GM23338 (cell line): ENCODE measurements at regions not wholly inside any gene's neighbourhood (a gene's known extent, or its start where the extent isn't known, plus 50 kb on each side); places are given as distances from the start of the nearest gene placed in this dataset.

ENCODE experiments used
- ATAC-seq: fragments of 200-7000 bp; cut with Tn5 transposase; 3 replicates; pipeline ENCODE4 v1.9.1; 2020
- DNase-seq: peaks from one replicate; pipeline ENCODE4 v3.0.0-alpha.2; 2015; ENCODE audit warnings: low spot score
- H2AFZ ChIP-seq: fragments of 200-600 bp; sonication (generic); 2 replicates; pipeline ENCODE4 v1.8.0; 2016; ENCODE audit warnings: antibody characterized with exemption, mild to moderate bottlenecking, moderate library complexity
- H3F3A ChIP-seq: fragments of 200-600 bp; sonication (generic); replicated peaks from 2 replicates; pipeline ENCODE4 v1.8.0; 2017; ENCODE audit warnings: antibody characterized with exemption, mixed run types, low read depth
- H3K27ac ChIP-seq: fragments of 200-600 bp; sonication (generic); 2 replicates; pipeline ENCODE4 v1.6.1; 2016; ENCODE audit warnings: low read depth
- H3K27me3 ChIP-seq: fragments of 200-600 bp; sonication (generic); 2 replicates; pipeline ENCODE4 v1.8.0; 2016; ENCODE audit warnings: mild to moderate bottlenecking, mixed run types, moderate library complexity; ENCODE audit not compliant: insufficient read depth
- H3K36me3 ChIP-seq: fragments of 200-600 bp; sonication (generic); 2 replicates; pipeline ENCODE4 v1.8.0; 2016; ENCODE audit warnings: mild to moderate bottlenecking; ENCODE audit not compliant: insufficient read depth
- H3K4me1 ChIP-seq: fragments of 200-600 bp; sonication (generic); 2 replicates; pipeline ENCODE4 v1.8.0; 2016; ENCODE audit warnings: mild to moderate bottlenecking, moderate library complexity; ENCODE audit not compliant: insufficient read depth
- H3K4me2 ChIP-seq: fragments of 200-600 bp; sonication (generic); 2 replicates; pipeline ENCODE4 v1.7.1; 2017; ENCODE audit warnings: mixed run types
- H3K4me3 ChIP-seq: fragments of 200-600 bp; sonication (generic); 2 replicates; pipeline ENCODE4 v1.6.1; 2016; ENCODE audit warnings: mixed run types
- H3K79me2 ChIP-seq: fragments of 200-600 bp; sonication (generic); replicated peaks from 2 replicates; pipeline ENCODE4 v1.8.0; 2017; ENCODE audit warnings: mild to moderate bottlenecking; ENCODE audit not compliant: insufficient read depth
- H3K9me2 ChIP-seq: fragments of 200-600 bp; sonication (generic); 2 replicates; pipeline ENCODE4 v1.8.0; 2017; ENCODE audit not compliant: insufficient read depth
- H4K20me1 ChIP-seq: fragments of 200-600 bp; sonication (generic); replicated peaks from 2 replicates; pipeline ENCODE4 v1.8.0; 2017; ENCODE audit warnings: mild to moderate bottlenecking; ENCODE audit not compliant: insufficient read depth
- H3K27ac Mint-ChIP-seq: 2 replicates; pipeline ENCODE4 v1.8.0; 2020; ENCODE audit warnings: inconsistent platforms, mild to moderate bottlenecking, moderate library complexity, mixed read lengths
- H3K27me3 Mint-ChIP-seq: 3 replicates; pipeline ENCODE4 v1.8.0; 2022; ENCODE audit warnings: low read depth, mild to moderate bottlenecking, moderate library complexity, mixed read lengths, inconsistent platforms; ENCODE audit not compliant: insufficient read depth, poor library complexity
- H3K36me3 Mint-ChIP-seq: 3 replicates; pipeline ENCODE4 v1.8.0; 2021; ENCODE audit warnings: low read depth, mild to moderate bottlenecking, inconsistent platforms, moderate library complexity, mixed read lengths
- H3K4me1 Mint-ChIP-seq: 3 replicates; pipeline ENCODE4 v1.8.0; 2020; ENCODE audit warnings: mild to moderate bottlenecking, inconsistent platforms, mixed read lengths
- H3K4me3 Mint-ChIP-seq: 3 replicates; pipeline ENCODE4 v1.8.0; 2021; ENCODE audit warnings: moderate library complexity, mild to moderate bottlenecking, inconsistent platforms, mixed read lengths
- H3K9me3 Mint-ChIP-seq: 3 replicates; pipeline ENCODE4 v1.8.0; 2020; ENCODE audit warnings: moderate library complexity, mild to moderate bottlenecking, inconsistent platforms, mixed read lengths
- CREB1 ChIP-seq: fragments of 250-450 bp; sonication (Bioruptor Pico); IDR thresholded peaks from 2 replicates; pipeline ENCODE4 v1.5.0; 2020; ENCODE audit warnings: low read depth, mild to moderate bottlenecking, moderate library complexity
- CTCF ChIP-seq, 2 experiments: fragments of 200-600 bp in 1 of 2; sonication (generic) in 1 of 2; conservative IDR thresholded peaks; 2 replicates each; pipeline versions ENCODE4 v1.5.1 to v1.6.1; 2016 to 2017; ENCODE audit warnings: antibody characterized with exemption in 2 of 2, low read depth in 2 of 2, mild to moderate bottlenecking in 2 of 2, moderate library complexity in 1 of 2
- EZH2 ChIP-seq: fragments of 200-600 bp; sonication (generic); IDR thresholded peaks from one replicate; pipeline ENCODE4 v1.8.0; 2017; ENCODE audit warnings: antibody characterized with exemption, mild to moderate bottlenecking, low read depth; ENCODE audit not compliant: unreplicated experiment
- EZH2phosphoT487 ChIP-seq: fragments of 200-600 bp; sonication (generic); IDR thresholded peaks from one replicate; pipeline ENCODE4 v1.8.1; 2018; ENCODE audit warnings: antibody characterized with exemption; ENCODE audit not compliant: unreplicated experiment
- JUNB ChIP-seq: IDR thresholded peaks from one replicate; pipeline ENCODE4 v1.6.1; 2016; ENCODE audit warnings: antibody characterized with exemption; ENCODE audit not compliant: unreplicated experiment
- NANOG ChIP-seq: IDR thresholded peaks from 2 replicates; pipeline ENCODE4 v1.6.1; 2016; ENCODE audit warnings: antibody characterized with exemption, borderline replicate concordance
- POLR2AphosphoS5 ChIP-seq: IDR thresholded peaks from 2 replicates; pipeline ENCODE4 v1.6.1; 2016; ENCODE audit warnings: antibody characterized with exemption, low read depth
- STAT1 ChIP-seq: IDR thresholded peaks from one replicate; pipeline ENCODE4 v1.6.1; 2016; ENCODE audit warnings: antibody characterized with exemption; ENCODE audit not compliant: unreplicated experiment
- ZNF114 ChIP-seq: fragments of 250-450 bp; sonication (Bioruptor Pico); IDR thresholded peaks from 2 replicates; pipeline ENCODE4 v1.5.0; 2020; ENCODE audit warnings: mild to moderate bottlenecking, moderate library complexity
- ZNF331 ChIP-seq: fragments of 250-450 bp; sonication (Bioruptor Pico); IDR thresholded peaks from 2 replicates; pipeline ENCODE4 v1.5.0; 2020; ENCODE audit warnings: low read depth, mild to moderate bottlenecking, moderate library complexity
- TF ChIP-seq, protein P1 (sequence below): fragments of 250-450 bp; sonication (Bioruptor Pico); IDR thresholded peaks from 2 replicates; pipeline ENCODE4 v1.5.0; 2020; ENCODE audit warnings: mild to moderate bottlenecking, moderate library complexity
- TF ChIP-seq, protein P2 (sequence below): IDR thresholded peaks from one replicate; pipeline ENCODE4 v1.6.1; 2018; ENCODE audit warnings: antibody characterized with exemption; ENCODE audit not compliant: unreplicated experiment
- TF ChIP-seq, protein P3 (sequence below): IDR thresholded peaks from 2 replicates; pipeline ENCODE4 v1.6.1; 2016; ENCODE audit warnings: antibody characterized with exemption

- peaks cover 26% of the 10 kb centered on the region for H3K4me1 Mint-ChIP-seq
- H3K4me3 Mint-ChIP-seq: no peak overlapping the region
- peaks cover 18% of the 10 kb centered on the region for H3K9me3 Mint-ChIP-seq
- Histone ChIP-seq H3K9me2 (no peaks in the 10 kb centered on the region), H3K4me3 (no peak overlapping the region), H3K79me2 (no peaks in the 10 kb centered on the region), H3K4me2 (no peak overlapping the region), H3K4me1 (peaks cover 23% of the 10 kb centered on the region), H3K36me3 (no peaks in the 10 kb centered on the region), H3K27me3 (no peaks in the 10 kb centered on the region), H4K20me1 (no peaks in the 10 kb centered on the region), H2AFZ (no peak overlapping the region), H3K27ac (no peak overlapping the region), H3F3A (0 out of 2 replicates have a peak, but pooled peaks cover 2% of the 10 kb centered on the region)
- ATAC-seq: no peak
- peaks cover 8% of the 10 kb centered on the region for H3K27me3 Mint-ChIP-seq
- peaks cover 12% of the 10 kb centered on the region for H3K36me3 Mint-ChIP-seq
- no peak overlapping the region for H3K27ac Mint-ChIP-seq
- no peak for DNase-seq
- no peak for TF ChIP-seq STAT1
- TF ChIP-seq CTCF (conservative IDR thresholded peaks at IDR 0.05; ENCODE audit: low read depth in 2 of 2): no peak
- TF ChIP-seq, protein P1, sequence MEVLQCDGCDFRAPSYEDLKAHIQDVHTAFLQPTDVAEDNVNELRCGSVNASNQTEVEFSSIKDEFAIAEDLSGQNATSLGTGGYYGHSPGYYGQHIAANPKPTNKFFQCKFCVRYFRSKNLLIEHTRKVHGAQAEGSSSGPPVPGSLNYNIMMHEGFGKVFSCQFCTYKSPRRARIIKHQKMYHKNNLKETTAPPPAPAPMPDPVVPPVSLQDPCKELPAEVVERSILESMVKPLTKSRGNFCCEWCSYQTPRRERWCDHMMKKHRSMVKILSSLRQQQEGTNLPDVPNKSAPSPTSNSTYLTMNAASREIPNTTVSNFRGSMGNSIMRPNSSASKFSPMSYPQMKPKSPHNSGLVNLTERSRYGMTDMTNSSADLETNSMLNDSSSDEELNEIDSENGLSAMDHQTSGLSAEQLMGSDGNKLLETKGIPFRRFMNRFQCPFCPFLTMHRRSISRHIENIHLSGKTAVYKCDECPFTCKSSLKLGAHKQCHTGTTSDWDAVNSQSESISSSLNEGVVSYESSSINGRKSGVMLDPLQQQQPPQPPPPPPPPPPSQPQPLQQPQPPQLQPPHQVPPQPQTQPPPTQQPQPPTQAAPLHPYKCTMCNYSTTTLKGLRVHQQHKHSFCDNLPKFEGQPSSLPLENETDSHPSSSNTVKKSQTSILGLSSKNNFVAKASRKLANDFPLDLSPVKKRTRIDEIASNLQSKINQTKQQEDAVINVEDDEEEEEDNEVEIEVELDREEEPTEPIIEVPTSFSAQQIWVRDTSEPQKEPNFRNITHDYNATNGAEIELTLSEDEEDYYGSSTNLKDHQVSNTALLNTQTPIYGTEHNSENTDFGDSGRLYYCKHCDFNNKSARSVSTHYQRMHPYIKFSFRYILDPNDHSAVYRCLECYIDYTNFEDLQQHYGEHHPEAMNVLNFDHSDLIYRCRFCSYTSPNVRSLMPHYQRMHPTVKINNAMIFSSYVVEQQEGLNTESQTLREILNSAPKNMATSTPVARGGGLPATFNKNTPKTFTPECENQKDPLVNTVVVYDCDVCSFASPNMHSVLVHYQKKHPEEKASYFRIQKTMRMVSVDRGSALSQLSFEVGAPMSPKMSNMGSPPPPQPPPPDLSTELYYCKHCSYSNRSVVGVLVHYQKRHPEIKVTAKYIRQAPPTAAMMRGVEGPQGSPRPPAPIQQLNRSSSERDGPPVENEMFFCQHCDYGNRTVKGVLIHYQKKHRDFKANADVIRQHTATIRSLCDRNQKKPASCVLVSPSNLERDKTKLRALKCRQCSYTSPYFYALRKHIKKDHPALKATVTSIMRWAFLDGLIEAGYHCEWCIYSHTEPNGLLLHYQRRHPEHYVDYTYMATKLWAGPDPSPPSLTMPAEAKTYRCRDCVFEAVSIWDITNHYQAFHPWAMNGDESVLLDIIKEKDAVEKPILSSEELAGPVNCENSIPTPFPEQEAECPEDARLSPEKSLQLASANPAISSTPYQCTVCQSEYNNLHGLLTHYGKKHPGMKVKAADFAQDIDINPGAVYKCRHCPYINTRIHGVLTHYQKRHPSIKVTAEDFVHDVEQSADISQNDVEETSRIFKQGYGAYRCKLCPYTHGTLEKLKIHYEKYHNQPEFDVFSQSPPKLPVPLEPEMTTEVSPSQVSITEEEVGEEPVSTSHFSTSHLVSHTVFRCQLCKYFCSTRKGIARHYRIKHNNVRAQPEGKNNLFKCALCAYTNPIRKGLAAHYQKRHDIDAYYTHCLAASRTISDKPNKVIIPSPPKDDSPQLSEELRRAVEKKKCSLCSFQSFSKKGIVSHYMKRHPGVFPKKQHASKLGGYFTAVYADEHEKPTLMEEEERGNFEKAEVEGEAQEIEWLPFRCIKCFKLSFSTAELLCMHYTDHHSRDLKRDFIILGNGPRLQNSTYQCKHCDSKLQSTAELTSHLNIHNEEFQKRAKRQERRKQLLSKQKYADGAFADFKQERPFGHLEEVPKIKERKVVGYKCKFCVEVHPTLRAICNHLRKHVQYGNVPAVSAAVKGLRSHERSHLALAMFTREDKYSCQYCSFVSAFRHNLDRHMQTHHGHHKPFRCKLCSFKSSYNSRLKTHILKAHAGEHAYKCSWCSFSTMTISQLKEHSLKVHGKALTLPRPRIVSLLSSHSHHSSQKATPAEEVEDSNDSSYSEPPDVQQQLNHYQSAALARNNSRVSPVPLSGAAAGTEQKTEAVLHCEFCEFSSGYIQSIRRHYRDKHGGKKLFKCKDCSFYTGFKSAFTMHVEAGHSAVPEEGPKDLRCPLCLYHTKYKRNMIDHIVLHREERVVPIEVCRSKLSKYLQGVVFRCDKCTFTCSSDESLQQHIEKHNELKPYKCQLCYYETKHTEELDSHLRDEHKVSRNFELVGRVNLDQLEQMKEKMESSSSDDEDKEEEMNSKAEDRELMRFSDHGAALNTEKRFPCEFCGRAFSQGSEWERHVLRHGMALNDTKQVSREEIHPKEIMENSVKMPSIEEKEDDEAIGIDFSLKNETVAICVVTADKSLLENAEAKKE (CRISPR knock-in tag): no peak
- TF ChIP-seq POLR2AphosphoS5: no peak
- TF ChIP-seq JUNB: no peak
- TF ChIP-seq, protein P2, sequence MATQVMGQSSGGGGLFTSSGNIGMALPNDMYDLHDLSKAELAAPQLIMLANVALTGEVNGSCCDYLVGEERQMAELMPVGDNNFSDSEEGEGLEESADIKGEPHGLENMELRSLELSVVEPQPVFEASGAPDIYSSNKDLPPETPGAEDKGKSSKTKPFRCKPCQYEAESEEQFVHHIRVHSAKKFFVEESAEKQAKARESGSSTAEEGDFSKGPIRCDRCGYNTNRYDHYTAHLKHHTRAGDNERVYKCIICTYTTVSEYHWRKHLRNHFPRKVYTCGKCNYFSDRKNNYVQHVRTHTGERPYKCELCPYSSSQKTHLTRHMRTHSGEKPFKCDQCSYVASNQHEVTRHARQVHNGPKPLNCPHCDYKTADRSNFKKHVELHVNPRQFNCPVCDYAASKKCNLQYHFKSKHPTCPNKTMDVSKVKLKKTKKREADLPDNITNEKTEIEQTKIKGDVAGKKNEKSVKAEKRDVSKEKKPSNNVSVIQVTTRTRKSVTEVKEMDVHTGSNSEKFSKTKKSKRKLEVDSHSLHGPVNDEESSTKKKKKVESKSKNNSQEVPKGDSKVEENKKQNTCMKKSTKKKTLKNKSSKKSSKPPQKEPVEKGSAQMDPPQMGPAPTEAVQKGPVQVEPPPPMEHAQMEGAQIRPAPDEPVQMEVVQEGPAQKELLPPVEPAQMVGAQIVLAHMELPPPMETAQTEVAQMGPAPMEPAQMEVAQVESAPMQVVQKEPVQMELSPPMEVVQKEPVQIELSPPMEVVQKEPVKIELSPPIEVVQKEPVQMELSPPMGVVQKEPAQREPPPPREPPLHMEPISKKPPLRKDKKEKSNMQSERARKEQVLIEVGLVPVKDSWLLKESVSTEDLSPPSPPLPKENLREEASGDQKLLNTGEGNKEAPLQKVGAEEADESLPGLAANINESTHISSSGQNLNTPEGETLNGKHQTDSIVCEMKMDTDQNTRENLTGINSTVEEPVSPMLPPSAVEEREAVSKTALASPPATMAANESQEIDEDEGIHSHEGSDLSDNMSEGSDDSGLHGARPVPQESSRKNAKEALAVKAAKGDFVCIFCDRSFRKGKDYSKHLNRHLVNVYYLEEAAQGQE: no peak
- TF ChIP-seq ZNF331 (CRISPR knock-in tag): no peak
- TF ChIP-seq EZH2phosphoT487: no peak
- TF ChIP-seq, protein P3, sequence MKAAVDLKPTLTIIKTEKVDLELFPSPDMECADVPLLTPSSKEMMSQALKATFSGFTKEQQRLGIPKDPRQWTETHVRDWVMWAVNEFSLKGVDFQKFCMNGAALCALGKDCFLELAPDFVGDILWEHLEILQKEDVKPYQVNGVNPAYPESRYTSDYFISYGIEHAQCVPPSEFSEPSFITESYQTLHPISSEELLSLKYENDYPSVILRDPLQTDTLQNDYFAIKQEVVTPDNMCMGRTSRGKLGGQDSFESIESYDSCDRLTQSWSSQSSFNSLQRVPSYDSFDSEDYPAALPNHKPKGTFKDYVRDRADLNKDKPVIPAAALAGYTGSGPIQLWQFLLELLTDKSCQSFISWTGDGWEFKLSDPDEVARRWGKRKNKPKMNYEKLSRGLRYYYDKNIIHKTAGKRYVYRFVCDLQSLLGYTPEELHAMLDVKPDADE: no peak
- no peak for TF ChIP-seq NANOG
- TF ChIP-seq EZH2: no peak
- TF ChIP-seq ZNF114 (CRISPR knock-in tag): no peak
- no peak for TF ChIP-seq CREB1 (CRISPR knock-in tag)
Observed at GRCh38 chr16:86357303-86357702, 153.0 kb upstream of the FOXF1 start.
